GM21723 (cell line): ENCODE measurements at regions not wholly inside any gene's neighbourhood (a gene's known extent, or its start where the extent isn't known, plus 50 kb on each side); places are given as distances from the start of the nearest gene placed in this dataset.

Experiments
- ATAC-seq: cut with Tn5 transposase; IDR thresholded peaks from one replicate; pipeline ENCODE4 v1.9.1; 2021; ENCODE audit warnings: mild to moderate bottlenecking, moderate library complexity; ENCODE audit not compliant: unreplicated experiment

- ATAC-seq, result no peak
Observed at GRCh38 chr2:37588316-37588777, 83.1 kb downstream of the CDC42EP3 start.

DNA sequence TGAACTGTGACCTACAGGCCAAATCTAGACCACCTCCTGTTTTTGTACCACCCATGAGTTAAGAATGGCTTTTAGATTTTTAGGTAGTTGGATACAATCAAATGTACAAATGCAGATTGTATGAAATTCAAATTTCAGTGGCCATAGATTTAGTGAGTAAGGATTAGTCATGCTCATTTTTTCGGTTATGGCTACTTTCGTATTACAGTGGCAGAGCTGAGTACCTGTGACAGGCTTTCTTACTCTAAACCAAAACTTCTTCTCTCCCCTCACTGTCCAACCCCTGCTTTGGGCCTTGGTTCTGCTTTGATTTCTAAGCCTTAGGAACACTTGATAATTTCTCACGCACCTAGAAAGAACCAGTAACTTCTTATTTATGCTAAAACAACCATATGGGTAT is 82.1 kb downstream of the CDC42EP3 start:
- peak; percentile 42 for ATAC-seq

DNA sequence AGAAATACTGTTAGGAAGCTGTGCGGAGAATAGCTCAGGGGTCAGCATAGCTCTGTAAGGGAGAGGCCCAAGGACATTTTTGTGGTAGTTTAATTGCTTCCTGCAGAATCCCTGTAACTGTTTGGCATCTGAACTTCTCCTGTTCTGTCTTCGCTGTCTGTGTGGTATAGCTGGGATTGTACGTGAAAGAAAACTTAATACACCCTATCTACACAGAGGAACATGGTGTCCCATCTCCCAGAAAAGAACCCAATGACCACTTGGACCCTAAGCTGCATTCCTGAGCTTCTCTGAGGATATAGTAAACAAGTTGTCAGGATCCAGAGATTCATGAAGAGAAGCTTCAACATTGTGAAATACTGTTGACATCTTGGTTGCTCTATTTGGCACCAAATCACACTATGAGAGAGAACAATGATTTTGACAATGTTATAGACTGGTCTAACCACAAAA is 81.3 kb downstream of the CDC42EP3 start:
- ATAC-seq, result no peak
